HL-60 (cell line): ENCODE measurements at regions not wholly inside any gene's neighbourhood (a gene's known extent, or its start where the extent isn't known, plus 50 kb on each side); places are given as distances from the start of the nearest gene placed in this dataset.

Source experiments
- CTCF ChIP-seq: IDR thresholded peaks from one replicate; pipeline ENCODE4 v1.5.1; 2011; ENCODE audit warnings: low read length, control low read depth, inconsistent platforms; ENCODE audit not compliant: insufficient read depth
- GABPA ChIP-seq: IDR thresholded peaks from 2 replicates; pipeline ENCODE4 v1.6.1; 2012; ENCODE audit warnings: low read depth
- POLR2AphosphoS5 ChIP-seq: IDR thresholded peaks from 2 replicates; pipeline ENCODE4 v1.6.1; 2012; ENCODE audit warnings: low read depth

- TF ChIP-seq CTCF (no peak), GABPA (no peak), POLR2AphosphoS5 (no peak)
Observed at GRCh38 chrX:80334583-80334982, 85.7 kb upstream of the TENT5D start.
